ENCODE measurements at regions not wholly inside any gene's neighbourhood (a gene's known extent, or its start where the extent isn't known, plus 50 kb on each side); places are given as distances from the start of the nearest gene placed in this dataset.

GRCh38 chr5:72032788-72033187 is 74.5 kb upstream of the MAP1B start:
- Histone ChIP-seq H4K20me1 (ENCODE audit: control insufficient read depth, extremely low read depth, insufficient read depth, low read length) (no peaks in the 10 kb centered on the region), H3K9me3 (ENCODE audit: control insufficient read depth, insufficient read depth, low read depth, low read length) (no peaks in the 10 kb centered on the region), H2AFZ (ENCODE audit: low read length) (no peak overlapping the region), H3K36me3 (ENCODE audit: control insufficient read depth, insufficient read depth, low read length) (no peaks in the 10 kb centered on the region), H3K27ac (ENCODE audit: insufficient read depth, low read length) (no peak overlapping the region), H3K9ac (ENCODE audit: insufficient read depth, low read length) (no peak overlapping the region), H3K4me2 (ENCODE audit: extremely low read depth, insufficient read depth, low read length) (no peak overlapping the region), H3K27me3 (ENCODE audit: control insufficient read depth, insufficient read depth, low read length) (peaks cover 5% of the 10 kb centered on the region), H3K79me2 (ENCODE audit: control insufficient read depth, insufficient read depth, low read length) (no peaks in the 10 kb centered on the region), H3K4me3 (replicated peaks in 1 of 4; ENCODE audit: control extremely low read depth in 1 of 4, insufficient read depth in 1 of 4, low read depth in 3 of 4, low read length in 4 of 4) (no peak overlapping the region), H3K4me1 (ENCODE audit: control insufficient read depth, extremely low read depth, insufficient read depth, low read length) (no peaks in the 10 kb centered on the region)
- no peak for DNase-seq (ENCODE audit: low read depth in 2 of 2)
- no peak for TF ChIP-seq EZH2 (IDR thresholded peaks at IDR 0.05; ENCODE audit: low read length, missing control alignments)
- no peak for TF ChIP-seq CTCF (conservative IDR thresholded peaks at IDR 0.05 in 1 of 2, IDR thresholded peaks at IDR 0.05 in 1 of 2; ENCODE audit: low read depth in 1 of 2, low read length in 2 of 2)

DNA sequence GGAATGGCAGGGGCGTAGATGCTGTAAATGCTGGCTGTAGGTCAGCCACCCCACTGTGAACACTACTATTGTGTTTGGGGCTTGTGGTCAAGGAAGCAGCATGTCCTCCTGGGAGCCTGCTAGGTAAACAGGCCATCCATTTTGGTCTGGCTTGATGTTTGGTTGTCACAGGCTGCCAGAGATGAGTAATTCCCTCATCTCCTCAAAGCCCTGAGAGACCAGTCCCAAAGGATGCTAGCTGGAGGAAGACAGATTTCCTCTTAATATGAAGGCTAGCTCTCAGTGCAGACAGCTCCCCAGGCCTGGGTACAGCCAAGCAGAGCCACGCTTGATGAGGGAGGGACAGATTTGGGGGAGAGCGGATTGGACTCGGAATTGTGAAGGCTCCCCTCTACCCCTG is 72.5 kb upstream of the MAP1B start:
- Histone ChIP-seq H4K20me1 (ENCODE audit: control insufficient read depth, extremely low read depth, insufficient read depth, low read length) (no peaks in the 10 kb centered on the region), H3K36me3 (ENCODE audit: control insufficient read depth, insufficient read depth, low read length) (no peaks in the 10 kb centered on the region), H3K27ac (ENCODE audit: insufficient read depth, low read length) (no peak overlapping the region), H3K4me3 (replicated peaks in 1 of 4; ENCODE audit: control extremely low read depth in 1 of 4, insufficient read depth in 1 of 4, low read depth in 3 of 4, low read length in 4 of 4) (no peak overlapping the region), H3K79me2 (ENCODE audit: control insufficient read depth, insufficient read depth, low read length) (no peaks in the 10 kb centered on the region), H3K9ac (ENCODE audit: insufficient read depth, low read length) (no peak overlapping the region), H3K9me3 (ENCODE audit: control insufficient read depth, insufficient read depth, low read depth, low read length) (no peaks in the 10 kb centered on the region), H3K4me1 (ENCODE audit: control insufficient read depth, extremely low read depth, insufficient read depth, low read length) (no peaks in the 10 kb centered on the region), H3K27me3 (ENCODE audit: control insufficient read depth, insufficient read depth, low read length) (peaks cover 7% of the 10 kb centered on the region), H2AFZ (ENCODE audit: low read length) (no peak overlapping the region), H3K4me2 (ENCODE audit: extremely low read depth, insufficient read depth, low read length) (no peak overlapping the region)
- no peak for DNase-seq (ENCODE audit: low read depth in 2 of 2)
- TF ChIP-seq CTCF (conservative IDR thresholded peaks at IDR 0.05 in 1 of 2, IDR thresholded peaks at IDR 0.05 in 1 of 2; ENCODE audit: low read depth in 1 of 2, low read length in 2 of 2) (no peak), EZH2 (IDR thresholded peaks at IDR 0.05; ENCODE audit: low read length, missing control alignments) (no peak)

DNA sequence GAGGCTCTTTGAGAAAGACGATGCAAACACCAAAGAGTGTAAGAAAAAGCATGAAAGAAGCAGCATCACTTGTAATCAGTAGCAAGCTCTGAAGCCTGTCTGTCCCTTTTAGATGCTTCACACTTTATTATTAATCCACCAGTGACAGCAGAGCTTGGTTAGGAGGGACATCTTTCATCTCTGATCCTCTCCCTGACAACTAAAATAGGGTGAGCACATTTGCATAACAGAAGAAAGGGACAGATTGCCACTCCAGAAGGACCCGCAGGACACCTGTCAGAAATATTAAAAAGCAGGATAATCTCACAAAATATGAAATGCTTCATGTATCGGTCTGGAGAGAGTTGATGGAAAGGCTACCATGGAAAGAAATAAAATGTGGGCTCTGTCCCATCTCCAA is 71.4 kb upstream of the MAP1B start:
- TF ChIP-seq EZH2 (IDR thresholded peaks at IDR 0.05; ENCODE audit: low read length, missing control alignments) (no peak), CTCF (conservative IDR thresholded peaks at IDR 0.05 in 1 of 2, IDR thresholded peaks at IDR 0.05 in 1 of 2; ENCODE audit: low read depth in 1 of 2, low read length in 2 of 2) (no peak)
- Histone ChIP-seq H3K9me3 (ENCODE audit: control insufficient read depth, insufficient read depth, low read depth, low read length) (no peaks in the 10 kb centered on the region), H3K27me3 (ENCODE audit: control insufficient read depth, insufficient read depth, low read length) (peaks cover 7% of the 10 kb centered on the region), H4K20me1 (ENCODE audit: control insufficient read depth, extremely low read depth, insufficient read depth, low read length) (no peaks in the 10 kb centered on the region), H3K4me3 (replicated peaks in 1 of 4; ENCODE audit: control extremely low read depth in 1 of 4, insufficient read depth in 1 of 4, low read depth in 3 of 4, low read length in 4 of 4) (no peak overlapping the region), H3K9ac (ENCODE audit: insufficient read depth, low read length) (no peak overlapping the region), H3K27ac (ENCODE audit: insufficient read depth, low read length) (no peak overlapping the region), H3K36me3 (ENCODE audit: control insufficient read depth, insufficient read depth, low read length) (no peaks in the 10 kb centered on the region), H3K4me2 (ENCODE audit: extremely low read depth, insufficient read depth, low read length) (no peak overlapping the region), H3K4me1 (ENCODE audit: control insufficient read depth, extremely low read depth, insufficient read depth, low read length) (no peaks in the 10 kb centered on the region), H3K79me2 (ENCODE audit: control insufficient read depth, insufficient read depth, low read length) (no peaks in the 10 kb centered on the region), H2AFZ (ENCODE audit: low read length) (no peak overlapping the region)
- no peak for DNase-seq (ENCODE audit: low read depth in 2 of 2)
